Cardiac muscle cell (in vitro differentiated cells and primary cell): ENCODE measurements at regions not wholly inside any gene's neighbourhood (a gene's known extent, or its start where the extent isn't known, plus 50 kb on each side); places are given as distances from the start of the nearest gene placed in this dataset.
"Not testable (repeated sequence)": the region's sequence is repeated elsewhere in the genome, so short reads cannot be mapped to it uniquely, and the experiment has no call there.

Experiments used
- DNase-seq, 2 donors: peaks; one replicate each; pipeline versions ENCODE4 v3.0.0 to v3.0.0-alpha.2; 2010 to 2017; ENCODE audit warnings: low read depth in 1 of 2, low spot score in 1 of 2
- H3K27ac ChIP-seq: fragments of 200-600 bp; sonication (generic); 2 replicates; pipeline ENCODE4 v1.5.1; 2016
- H3K27me3 ChIP-seq: fragments of 200-600 bp; sonication (generic); 2 replicates; pipeline ENCODE4 v1.6.0; 2016; ENCODE audit warnings: control low read depth
- H3K36me3 ChIP-seq: fragments of 200-600 bp; sonication (generic); 2 replicates; pipeline ENCODE4 v1.5.1; 2016; ENCODE audit warnings: control low read depth
- H3K4me1 ChIP-seq: fragments of 200-600 bp; sonication (generic); 2 replicates; pipeline ENCODE4 v1.8.1; 2017; ENCODE audit warnings: low read depth, mild to moderate bottlenecking, mixed run types
- H3K4me3 ChIP-seq: fragments of 200-600 bp; sonication (generic); 2 replicates; pipeline ENCODE4 v1.5.1; 2016; ENCODE audit warnings: mild to moderate bottlenecking
- H3K9me3 ChIP-seq: fragments of 200-600 bp; sonication (generic); 2 replicates; pipeline ENCODE4 v1.5.1; 2017; ENCODE audit warnings: low read depth, mild to moderate bottlenecking, control low read depth
- TF ChIP-seq, protein P1 (sequence below): IDR thresholded peaks from 2 replicates; pipeline ENCODE4 v1.5.1; 2012; ENCODE audit warnings: low read depth, mild to moderate bottlenecking, low read length

DNA sequence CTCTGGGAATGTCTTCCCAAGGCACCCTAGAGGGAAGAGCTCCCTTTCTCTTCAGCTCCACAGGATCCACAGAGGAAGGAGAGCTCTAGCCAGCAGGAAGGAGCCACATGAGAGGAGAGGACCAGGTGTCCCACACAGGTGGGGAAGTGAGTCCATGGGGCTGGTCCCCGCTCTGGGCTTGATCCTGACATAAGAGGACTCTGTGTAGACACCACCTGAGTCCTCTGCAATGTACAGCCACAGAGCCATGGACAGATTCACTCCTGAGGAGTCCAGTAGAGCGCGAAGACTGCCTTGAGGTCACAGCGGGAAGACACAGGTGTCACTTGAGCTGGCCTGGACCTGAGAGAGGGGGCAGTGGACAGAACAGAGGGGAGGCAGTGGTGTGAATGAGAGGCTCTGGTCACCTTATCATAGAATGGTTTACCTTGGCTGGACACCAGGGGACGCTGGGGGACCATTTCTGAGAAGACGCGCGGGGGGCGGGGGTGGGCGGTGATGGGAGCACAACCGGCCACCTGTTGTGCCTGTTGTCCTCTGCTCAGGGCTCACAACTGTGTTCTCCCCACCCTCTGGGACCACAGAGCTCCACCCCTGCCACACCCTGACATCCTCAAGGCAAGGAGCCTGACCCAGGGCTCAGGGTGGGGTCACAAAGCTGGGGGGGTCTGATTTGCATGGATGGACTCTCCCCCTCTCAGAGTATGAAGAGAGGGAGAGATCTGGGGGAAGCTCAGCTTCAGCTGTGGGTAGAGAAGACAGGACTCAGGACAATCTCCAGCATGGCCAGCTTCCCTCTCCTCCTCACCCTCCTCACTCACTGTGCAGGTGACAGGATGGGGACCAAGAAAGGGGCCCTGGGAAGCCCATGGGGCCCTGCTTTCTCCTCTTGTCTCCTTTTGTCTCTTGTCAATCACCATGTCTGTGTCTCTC, 128.2 kb downstream of the ZNF280B start:
- no peak overlapping the region for H3K4me3 ChIP-seq
- no peak for DNase-seq
- no peaks in the 10 kb centered on the region for H3K27me3 ChIP-seq
- H3K27ac ChIP-seq, result no peak overlapping the region
- no peaks in the 10 kb centered on the region for H3K9me3 ChIP-seq
- TF ChIP-seq, protein P1, sequence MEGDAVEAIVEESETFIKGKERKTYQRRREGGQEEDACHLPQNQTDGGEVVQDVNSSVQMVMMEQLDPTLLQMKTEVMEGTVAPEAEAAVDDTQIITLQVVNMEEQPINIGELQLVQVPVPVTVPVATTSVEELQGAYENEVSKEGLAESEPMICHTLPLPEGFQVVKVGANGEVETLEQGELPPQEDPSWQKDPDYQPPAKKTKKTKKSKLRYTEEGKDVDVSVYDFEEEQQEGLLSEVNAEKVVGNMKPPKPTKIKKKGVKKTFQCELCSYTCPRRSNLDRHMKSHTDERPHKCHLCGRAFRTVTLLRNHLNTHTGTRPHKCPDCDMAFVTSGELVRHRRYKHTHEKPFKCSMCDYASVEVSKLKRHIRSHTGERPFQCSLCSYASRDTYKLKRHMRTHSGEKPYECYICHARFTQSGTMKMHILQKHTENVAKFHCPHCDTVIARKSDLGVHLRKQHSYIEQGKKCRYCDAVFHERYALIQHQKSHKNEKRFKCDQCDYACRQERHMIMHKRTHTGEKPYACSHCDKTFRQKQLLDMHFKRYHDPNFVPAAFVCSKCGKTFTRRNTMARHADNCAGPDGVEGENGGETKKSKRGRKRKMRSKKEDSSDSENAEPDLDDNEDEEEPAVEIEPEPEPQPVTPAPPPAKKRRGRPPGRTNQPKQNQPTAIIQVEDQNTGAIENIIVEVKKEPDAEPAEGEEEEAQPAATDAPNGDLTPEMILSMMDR, result no peak
- no peaks in the 10 kb centered on the region for H3K36me3 ChIP-seq
- no peaks in the 10 kb centered on the region for H3K4me1 ChIP-seq

DNA sequence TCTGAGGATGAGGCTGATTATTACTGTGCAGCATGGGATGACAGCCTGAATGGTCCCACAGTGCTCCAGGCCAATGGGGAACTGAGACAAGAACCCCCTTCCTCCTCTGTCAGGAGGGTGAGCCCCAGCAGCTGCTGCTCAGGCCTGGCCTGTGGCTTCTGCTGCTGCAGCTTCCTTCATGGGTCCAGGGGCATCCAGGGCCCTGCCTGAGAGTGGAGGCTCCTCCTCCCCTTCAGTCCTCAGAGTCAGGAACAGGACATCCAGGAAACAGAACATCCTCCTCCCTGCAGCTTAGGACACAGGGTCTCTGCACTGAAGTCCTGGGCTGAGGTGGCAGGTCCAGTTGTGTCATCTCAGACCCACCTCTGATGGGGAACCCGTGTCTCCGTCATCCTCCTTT, 127.2 kb downstream of the ZNF280B start:
- not testable (repeated sequence) for H3K4me3 ChIP-seq, DNase-seq, H3K4me1 ChIP-seq, H3K36me3 ChIP-seq, H3K9me3 ChIP-seq, H3K27ac ChIP-seq, H3K27me3 ChIP-seq

DNA sequence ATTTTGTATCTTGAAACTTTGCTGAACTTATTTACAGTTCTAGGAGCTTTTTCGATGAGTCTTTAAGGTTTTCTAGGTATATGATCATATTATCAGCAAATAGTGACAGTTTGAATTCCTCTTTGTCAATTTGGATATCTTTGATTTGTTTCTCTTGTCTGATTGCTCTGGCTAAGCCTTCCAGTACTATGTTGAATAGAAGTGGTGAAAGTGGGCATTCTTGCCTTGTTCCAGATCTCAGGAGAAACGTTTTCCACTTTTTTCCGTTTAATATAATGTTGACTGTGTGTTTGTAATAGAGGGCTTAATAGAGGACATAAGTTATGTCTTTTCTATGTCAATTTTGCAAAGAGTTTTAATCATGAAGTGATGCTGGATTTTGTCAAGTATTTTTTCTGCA, 124.3 kb downstream of the ZNF280B start:
- Histone ChIP-seq H3K9me3 (no peaks in the 10 kb centered on the region), H3K36me3 (no peaks in the 10 kb centered on the region), H3K27me3 (no peaks in the 10 kb centered on the region)

DNA sequence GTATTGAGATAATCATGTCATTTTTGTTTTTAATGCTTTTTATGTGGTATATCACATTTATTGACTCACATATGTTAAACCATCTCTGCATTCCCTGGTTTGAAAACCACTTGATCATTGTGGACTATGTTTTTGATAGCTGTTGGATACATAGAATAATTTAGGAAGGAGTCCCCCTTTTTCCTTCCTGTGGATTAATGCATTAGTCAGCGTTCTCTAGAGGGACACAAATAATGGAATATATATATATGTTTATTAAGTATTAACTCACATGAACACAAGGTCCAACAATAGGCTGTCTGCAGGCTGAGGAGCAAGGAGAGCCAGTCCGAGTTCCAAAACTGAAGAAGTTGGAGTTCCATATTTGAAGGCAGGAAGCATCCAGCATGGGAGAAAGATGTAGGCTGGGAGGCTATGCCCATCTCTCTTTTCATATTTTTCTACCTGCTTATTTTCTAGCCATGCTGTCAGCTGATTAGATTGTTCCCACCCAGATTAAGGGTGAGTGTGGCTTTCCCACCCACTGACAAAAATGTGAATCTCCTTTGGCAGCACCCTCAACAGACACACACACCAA, 123.8 kb downstream of the ZNF280B start:
- Histone ChIP-seq H3K9me3 (no peaks in the 10 kb centered on the region), H3K4me1 (no peaks in the 10 kb centered on the region), H3K27me3 (no peaks in the 10 kb centered on the region), H3K27ac (no peak overlapping the region), H3K4me3 (no peak overlapping the region), H3K36me3 (no peaks in the 10 kb centered on the region)
- DNase-seq, result no peak
- TF ChIP-seq, protein P1, result no peak

More for the DNA sequence above, 124.3 kb downstream of the ZNF280B start:
- no peaks in the 10 kb centered on the region for H3K4me1 ChIP-seq
- DNase-seq, result no peak
- H3K27ac ChIP-seq, result no peak overlapping the region
- TF ChIP-seq, protein P1, result no peak
- H3K4me3 ChIP-seq, result no peak overlapping the region

DNA sequence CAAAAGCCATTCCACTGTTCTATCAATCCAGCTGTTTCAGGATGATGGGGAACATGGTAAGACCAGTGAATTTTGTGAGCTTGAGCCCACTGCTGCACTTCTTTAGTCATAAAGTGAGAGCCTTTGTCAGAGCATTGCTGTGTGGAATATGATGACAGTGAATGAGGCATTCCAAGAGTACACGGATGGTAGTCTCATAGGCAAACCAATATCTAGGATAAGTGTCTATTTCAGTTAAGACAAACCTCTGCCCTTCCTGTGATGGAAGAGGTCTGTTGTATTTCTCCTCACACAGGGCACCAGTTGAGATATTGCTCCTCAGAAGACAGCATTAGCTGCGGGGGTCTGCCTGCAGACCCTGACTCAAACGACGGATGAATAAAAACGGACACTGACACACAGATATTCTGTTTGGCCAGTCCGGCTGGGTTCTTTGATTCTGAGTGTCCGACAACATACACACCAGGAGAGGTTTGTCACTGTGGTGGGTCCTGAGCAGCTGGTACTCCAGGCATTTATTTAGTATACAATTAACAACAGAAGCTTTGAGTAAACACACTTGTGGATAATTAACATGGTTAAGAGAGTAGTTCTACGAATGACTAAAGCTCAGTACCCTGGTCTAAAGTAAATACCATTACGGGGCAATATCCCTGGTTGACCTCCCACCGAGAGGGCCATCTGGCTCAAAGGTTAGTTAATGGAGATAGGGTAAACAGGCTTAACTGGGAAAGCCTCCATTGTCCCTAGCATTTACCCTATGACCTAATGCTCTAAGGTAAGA, 121.7 kb downstream of the ZNF280B start:
- no peak for DNase-seq
- H3K27ac ChIP-seq, result no peak overlapping the region
- no peaks in the 10 kb centered on the region for H3K36me3 ChIP-seq
- no peaks in the 10 kb centered on the region for H3K27me3 ChIP-seq
- H3K4me3 ChIP-seq, result no peak overlapping the region
- TF ChIP-seq, protein P1, result no peak
- H3K9me3 ChIP-seq, result no peaks in the 10 kb centered on the region
- H3K4me1 ChIP-seq, result no peaks in the 10 kb centered on the region
